Hepatocyte (in vitro differentiated cells): ENCODE measurements at regions not wholly inside any gene's neighbourhood (a gene's known extent, or its start where the extent isn't known, plus 50 kb on each side); places are given as distances from the start of the nearest gene placed in this dataset.
"Not testable (repeated sequence)": the region's sequence is repeated elsewhere in the genome, so short reads cannot be mapped to it uniquely, and the experiment has no call there.

Experiments used
- EZH2 ChIP-seq: fragments of 200-600 bp; sonication (generic); IDR thresholded peaks from 2 replicates; pipeline ENCODE4 v1.6.1; 2016; ENCODE audit warnings: antibody characterized with exemption, mild to moderate bottlenecking, borderline replicate concordance
- EZH2phosphoT487 ChIP-seq: fragments of 200-600 bp; sonication (generic); IDR thresholded peaks from one replicate; pipeline ENCODE4 v1.6.1; 2018; ENCODE audit warnings: antibody characterized with exemption, mild to moderate bottlenecking, low read depth, moderate library complexity; ENCODE audit not compliant: unreplicated experiment, severe bottlenecking
- TF ChIP-seq, protein P1 (sequence below): fragments of 200-600 bp; sonication (generic); IDR thresholded peaks from 2 replicates; pipeline ENCODE4 v1.5.1; 2016; ENCODE audit warnings: antibody characterized with exemption, mild to moderate bottlenecking; ENCODE audit not compliant: poor library complexity

DNA sequence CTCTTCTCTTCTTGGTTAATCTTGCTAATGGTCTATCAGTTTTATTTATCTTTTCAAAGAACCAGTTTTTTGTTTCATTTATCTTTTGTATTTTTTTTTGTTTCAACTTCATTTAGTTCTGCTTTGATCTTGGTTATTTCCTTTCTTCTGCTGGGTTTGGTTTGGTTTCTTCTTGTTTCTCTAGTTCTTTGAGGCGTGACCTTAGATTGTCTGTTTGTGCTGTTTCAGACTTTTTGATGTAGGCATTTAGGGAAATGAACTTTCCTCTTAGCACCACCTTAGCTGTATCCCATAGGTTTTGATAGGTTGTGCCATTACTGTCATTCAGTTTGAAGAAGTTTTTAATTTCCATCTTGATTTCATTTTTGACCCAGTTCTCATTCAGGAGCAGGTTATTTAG, 107.0 kb upstream of the S1PR3 start:
- not testable (repeated sequence) for TF ChIP-seq EZH2, EZH2phosphoT487
- TF ChIP-seq, protein P1, sequence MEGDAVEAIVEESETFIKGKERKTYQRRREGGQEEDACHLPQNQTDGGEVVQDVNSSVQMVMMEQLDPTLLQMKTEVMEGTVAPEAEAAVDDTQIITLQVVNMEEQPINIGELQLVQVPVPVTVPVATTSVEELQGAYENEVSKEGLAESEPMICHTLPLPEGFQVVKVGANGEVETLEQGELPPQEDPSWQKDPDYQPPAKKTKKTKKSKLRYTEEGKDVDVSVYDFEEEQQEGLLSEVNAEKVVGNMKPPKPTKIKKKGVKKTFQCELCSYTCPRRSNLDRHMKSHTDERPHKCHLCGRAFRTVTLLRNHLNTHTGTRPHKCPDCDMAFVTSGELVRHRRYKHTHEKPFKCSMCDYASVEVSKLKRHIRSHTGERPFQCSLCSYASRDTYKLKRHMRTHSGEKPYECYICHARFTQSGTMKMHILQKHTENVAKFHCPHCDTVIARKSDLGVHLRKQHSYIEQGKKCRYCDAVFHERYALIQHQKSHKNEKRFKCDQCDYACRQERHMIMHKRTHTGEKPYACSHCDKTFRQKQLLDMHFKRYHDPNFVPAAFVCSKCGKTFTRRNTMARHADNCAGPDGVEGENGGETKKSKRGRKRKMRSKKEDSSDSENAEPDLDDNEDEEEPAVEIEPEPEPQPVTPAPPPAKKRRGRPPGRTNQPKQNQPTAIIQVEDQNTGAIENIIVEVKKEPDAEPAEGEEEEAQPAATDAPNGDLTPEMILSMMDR: not testable (repeated sequence)
